Left lung (tissue), 4 donors: ENCODE measurements at regions not wholly inside any gene's neighbourhood (a gene's known extent, or its start where the extent isn't known, plus 50 kb on each side); places are given as distances from the start of the nearest gene placed in this dataset.

ENCODE experiments used
- ATAC-seq: fragments of 200-7000 bp; cut with Tn5 transposase; one replicate; pipeline ENCODE4 v1.9.1; 2020; ENCODE audit warnings: moderate library complexity
- DNase-seq, 4 donors: peaks; one replicate each; pipeline ENCODE4 v3.0.0-alpha.2; 2013 to 2020
- H3K27ac ChIP-seq, 2 donors: fragments of 200-600 bp; sonication (generic) in 1 of 2; one replicate each; pipeline versions ENCODE4 v1.5.0 to v1.8.0; 2020 to 2021
- H3K27me3 ChIP-seq, 2 donors: fragments of 200-600 bp; sonication (generic) in 1 of 2; one replicate each; pipeline versions ENCODE4 v1.5.0 to v1.8.0; 2020 to 2021
- H3K36me3 ChIP-seq, 2 donors: fragments of 200-600 bp; sonication (generic) in 1 of 2; one replicate each; pipeline versions ENCODE4 v1.5.0 to v1.8.0; 2020 to 2021
- H3K4me1 ChIP-seq, 2 donors: fragments of 200-600 bp; one replicate each; pipeline ENCODE4 v1.8.0; 2021
- H3K4me3 ChIP-seq, 2 donors: fragments of 200-600 bp; sonication (generic) in 1 of 2; one replicate each; pipeline versions ENCODE4 v1.5.0 to v1.8.0; 2020 to 2021; ENCODE audit warnings: mild to moderate bottlenecking in 1 of 2
- H3K9me3 ChIP-seq, 2 donors: fragments of 200-600 bp; sonication (generic) in 1 of 2; one replicate each; pipeline versions ENCODE4 v1.5.0 to v1.8.0; 2020 to 2021
- intact Hi-C, 2 donors: fragments of 100-400 bp; cut with DNase I; formaldehyde crosslinking; loops; one replicate each; pipeline versions ENCODE4 v1.11.2 to v1.14.2; 2022
- TF ChIP-seq, protein P1 (sequence below), 2 donors: fragments of 200-600 bp; sonication (generic) in 1 of 2; IDR thresholded peaks; one replicate each; pipeline versions ENCODE4 v1.5.0 to v1.8.0; 2021; ENCODE audit warnings: antibody characterized with exemption in 2 of 2
- donor health status: DM: no; HTN: yes; CAD: no.
- donor health status: DM: no; HTN: no; CAD: no.

DNA sequence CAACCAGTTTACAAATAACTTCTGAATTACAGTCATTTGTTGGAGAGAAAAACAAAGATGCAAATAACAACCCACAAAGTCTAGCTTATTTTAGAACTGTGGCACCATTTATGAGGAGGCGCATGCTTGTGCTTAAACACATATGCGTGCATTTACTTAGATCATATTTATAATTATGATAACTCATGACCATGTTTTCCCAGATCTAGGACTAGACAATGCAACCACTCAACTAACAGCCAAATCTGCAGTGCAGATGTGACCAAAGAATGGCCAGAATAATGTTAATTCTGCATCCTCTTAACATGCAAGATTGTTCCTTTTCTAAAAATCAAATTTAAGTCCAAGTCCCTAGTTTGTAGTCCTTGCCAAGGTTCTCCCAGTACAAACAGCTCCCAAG, 167.3 kb upstream of the FST start:
- intact Hi-C loops, result no loop called here
- TF ChIP-seq, protein P1, sequence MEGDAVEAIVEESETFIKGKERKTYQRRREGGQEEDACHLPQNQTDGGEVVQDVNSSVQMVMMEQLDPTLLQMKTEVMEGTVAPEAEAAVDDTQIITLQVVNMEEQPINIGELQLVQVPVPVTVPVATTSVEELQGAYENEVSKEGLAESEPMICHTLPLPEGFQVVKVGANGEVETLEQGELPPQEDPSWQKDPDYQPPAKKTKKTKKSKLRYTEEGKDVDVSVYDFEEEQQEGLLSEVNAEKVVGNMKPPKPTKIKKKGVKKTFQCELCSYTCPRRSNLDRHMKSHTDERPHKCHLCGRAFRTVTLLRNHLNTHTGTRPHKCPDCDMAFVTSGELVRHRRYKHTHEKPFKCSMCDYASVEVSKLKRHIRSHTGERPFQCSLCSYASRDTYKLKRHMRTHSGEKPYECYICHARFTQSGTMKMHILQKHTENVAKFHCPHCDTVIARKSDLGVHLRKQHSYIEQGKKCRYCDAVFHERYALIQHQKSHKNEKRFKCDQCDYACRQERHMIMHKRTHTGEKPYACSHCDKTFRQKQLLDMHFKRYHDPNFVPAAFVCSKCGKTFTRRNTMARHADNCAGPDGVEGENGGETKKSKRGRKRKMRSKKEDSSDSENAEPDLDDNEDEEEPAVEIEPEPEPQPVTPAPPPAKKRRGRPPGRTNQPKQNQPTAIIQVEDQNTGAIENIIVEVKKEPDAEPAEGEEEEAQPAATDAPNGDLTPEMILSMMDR (IDR thresholded peaks at IDR 0.05), result no peak
- no peak for ATAC-seq
- Histone ChIP-seq H3K4me1 (no peaks in the 10 kb centered on the region), H3K4me3 (no peak overlapping the region), H3K9me3 (peaks cover 0 to 8% of the 10 kb centered on the region in 2 donors), H3K27me3 (no peaks in the 10 kb centered on the region), H3K36me3 (no peaks in the 10 kb centered on the region), H3K27ac (no peak overlapping the region)
- DNase-seq, result no peak

GRCh38 chr5:53318303-53318702, 162.1 kb upstream of the FST start:
- intact Hi-C loops, result no loop called here
- DNase-seq (no peak), ATAC-seq (no peak)
- peaks cover 0 to 8% of the 10 kb centered on the region in 2 donors for H3K9me3 ChIP-seq
- no peaks in the 10 kb centered on the region for H3K4me1 ChIP-seq
- H3K27me3 ChIP-seq, result no peaks in the 10 kb centered on the region
- H3K36me3 ChIP-seq, result no peaks in the 10 kb centered on the region
- TF ChIP-seq, protein P1 (IDR thresholded peaks at IDR 0.05), result no peak
- no peak overlapping the region for H3K27ac ChIP-seq
- H3K4me3 ChIP-seq, result no peak overlapping the region

GRCh38 chr5:53319315-53319714, 161.1 kb upstream of the FST start:
- no peaks in the 10 kb centered on the region for H3K36me3 ChIP-seq
- no peaks in the 10 kb centered on the region for H3K4me1 ChIP-seq
- H3K4me3 ChIP-seq, result no peak overlapping the region
- TF ChIP-seq, protein P1 (IDR thresholded peaks at IDR 0.05), result no peak
- DNase-seq (no peak), ATAC-seq (no peak)
- H3K27me3 ChIP-seq, result no peaks in the 10 kb centered on the region
- H3K27ac ChIP-seq, result no peak overlapping the region
- intact Hi-C loops, result no loop called here
- H3K9me3 ChIP-seq, result peaks cover 0 to 8% of the 10 kb centered on the region in 2 donors

DNA sequence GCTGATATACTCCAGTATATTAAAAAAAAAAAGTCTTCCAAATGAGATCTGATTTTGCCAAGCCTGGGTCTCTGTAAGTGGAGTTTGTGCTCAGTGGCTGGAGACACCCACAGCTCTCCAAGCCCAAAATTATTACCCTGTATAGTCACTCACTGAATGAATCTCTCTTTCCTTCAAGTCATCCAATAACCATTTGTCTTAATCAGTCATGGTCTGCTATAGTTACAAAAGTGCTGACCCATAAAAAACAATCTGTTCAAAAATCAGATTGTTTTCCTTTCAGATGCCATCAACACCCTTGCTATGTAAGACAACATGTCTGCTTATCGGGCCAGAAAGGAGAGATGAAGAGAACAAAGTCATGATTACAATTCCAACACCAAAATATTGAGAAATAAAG, 159.4 kb upstream of the FST start:
- intact Hi-C loops, result no loop called here

GRCh38 chr5:53321721-53322120, 158.7 kb upstream of the FST start:
- Histone ChIP-seq H3K9me3 (no peaks in the 10 kb centered on the region), H3K27me3 (no peaks in the 10 kb centered on the region), H3K4me3 (no peak overlapping the region), H3K27ac (no peak overlapping the region), H3K4me1 (no peaks in the 10 kb centered on the region), H3K36me3 (no peaks in the 10 kb centered on the region)
- ATAC-seq, result no peak
- DNase-seq, result no peak
- TF ChIP-seq, protein P1 (IDR thresholded peaks at IDR 0.05), result no peak
- intact Hi-C loops, result no loop called here

More for the DNA sequence above, 159.4 kb upstream of the FST start:
- Histone ChIP-seq H3K27ac (no peak overlapping the region), H3K27me3 (no peaks in the 10 kb centered on the region), H3K4me1 (no peaks in the 10 kb centered on the region), H3K4me3 (no peak overlapping the region), H3K36me3 (no peaks in the 10 kb centered on the region), H3K9me3 (peaks cover 0 to 5% of the 10 kb centered on the region in 2 donors)
- no peak for DNase-seq
- TF ChIP-seq, protein P1 (IDR thresholded peaks at IDR 0.05), result no peak
- ATAC-seq, result no peak
